Neural cell (in vitro differentiated cells): ENCODE measurements at regions not wholly inside any gene's neighbourhood (a gene's known extent, or its start where the extent isn't known, plus 50 kb on each side); places are given as distances from the start of the nearest gene placed in this dataset.

Experiments
- H2AFZ ChIP-seq: fragments of 200-600, 300-800 bp; sonication (generic), shearing (Covaris generic); 2 replicates; pipeline ENCODE4 v1.6.0; 2014; ENCODE audit warnings: low read depth, mild to moderate bottlenecking, antibody characterized with exemption, low read length, moderate library complexity
- H3F3A ChIP-seq: fragments of 200-600 bp; shearing (Covaris generic); 2 replicates; pipeline ENCODE4 v1.6.1; 2016; ENCODE audit warnings: mild to moderate bottlenecking, moderate library complexity, mixed read lengths, antibody characterized with exemption, low read length; ENCODE audit not compliant: insufficient read depth, poor library complexity, severe bottlenecking
- H3K27ac ChIP-seq: fragments of 200-600, 300-800 bp; sonication (generic), shearing (Covaris generic); 2 replicates; pipeline ENCODE4 v1.5.1; 2014; ENCODE audit warnings: mild to moderate bottlenecking, low read length, moderate library complexity
- H3K27me3 ChIP-seq: fragments of 300-800, 200-600 bp; sonication (generic), shearing (Covaris generic); 2 replicates; pipeline ENCODE4 v1.6.0; 2014; ENCODE audit warnings: mild to moderate bottlenecking, low read depth, low read length, moderate library complexity; ENCODE audit not compliant: insufficient read depth
- H3K36me3 ChIP-seq: fragments of 300-800, 200-600 bp; sonication (generic), shearing (Covaris generic); 2 replicates; pipeline ENCODE4 v1.5.1; 2014; ENCODE audit warnings: mild to moderate bottlenecking, antibody characterized with exemption, low read length, moderate library complexity; ENCODE audit not compliant: insufficient read depth
- H3K4me2 ChIP-seq: fragments of 300-800, 200-600 bp; sonication (generic), shearing (Covaris generic); 2 replicates; pipeline ENCODE4 v1.6.0; 2014; ENCODE audit warnings: mild to moderate bottlenecking, low read length
- H3K4me3 ChIP-seq: fragments of 300-800, 200-600 bp; sonication (generic), shearing (Covaris generic); 2 replicates; pipeline ENCODE4 v1.5.1; 2014; ENCODE audit warnings: mild to moderate bottlenecking, low read length, moderate library complexity
- H3K79me2 ChIP-seq: fragments of 200-600 bp; shearing (Covaris generic); replicated peaks from 2 replicates; pipeline ENCODE4 v1.6.0; 2014; ENCODE audit warnings: mild to moderate bottlenecking, low read length, moderate library complexity; ENCODE audit not compliant: insufficient read depth
- H3K9ac ChIP-seq: fragments of 300-800, 200-600 bp; sonication (generic), shearing (Covaris generic); 2 replicates; pipeline ENCODE4 v1.6.1; 2016; ENCODE audit warnings: mild to moderate bottlenecking, low read length, mixed read lengths
- H3K9me2 ChIP-seq: fragments of 200-600 bp; shearing (Covaris generic); 2 replicates; pipeline ENCODE4 v1.6.1; 2016; ENCODE audit warnings: mild to moderate bottlenecking, low read length, mixed read lengths; ENCODE audit not compliant: insufficient read depth
- H3K9me3 ChIP-seq: fragments of 200-600, 300-800 bp; sonication (generic), shearing (Covaris generic); 2 replicates; pipeline ENCODE4 v1.6.1; 2016; ENCODE audit warnings: mild to moderate bottlenecking, mixed run types, low read length, moderate library complexity, mixed read lengths
- H4K20me1 ChIP-seq: fragments of 200-600 bp; shearing (Covaris generic); 2 replicates; pipeline ENCODE4 v1.6.1; 2016; ENCODE audit warnings: mild to moderate bottlenecking, mixed run types; ENCODE audit not compliant: insufficient read depth
- EP300 ChIP-seq: fragments of 450-650 bp; conservative IDR thresholded peaks from 2 replicates; pipeline ENCODE4 v1.6.1; 2014; ENCODE audit warnings: antibody characterized with exemption, mild to moderate bottlenecking, moderate library complexity; ENCODE audit not compliant: poor library complexity, severe bottlenecking
- EZH2 ChIP-seq: fragments of 200-600, 300-800 bp; shearing (Covaris generic), sonication (generic); IDR thresholded peaks from 2 replicates; pipeline ENCODE4 v1.6.1; 2014; ENCODE audit warnings: antibody characterized with exemption, low read length, borderline replicate concordance, mild to moderate bottlenecking; ENCODE audit not compliant: insufficient read depth, poor library complexity, severe bottlenecking
- MXI1 ChIP-seq: fragments of 450-650 bp; conservative IDR thresholded peaks from 2 replicates; pipeline ENCODE4 v1.6.1; 2014; ENCODE audit warnings: antibody characterized with exemption, mild to moderate bottlenecking; ENCODE audit not compliant: poor library complexity, severe bottlenecking
- POLR2AphosphoS5 ChIP-seq: IDR thresholded peaks from 2 replicates; pipeline ENCODE4 v1.6.1; 2012
- RAD21 ChIP-seq: fragments of 450-650 bp; conservative IDR thresholded peaks from 2 replicates; pipeline ENCODE4 v1.6.1; 2014; ENCODE audit warnings: antibody characterized with exemption, mild to moderate bottlenecking, moderate library complexity
- SMC3 ChIP-seq: fragments of 450-650 bp; conservative IDR thresholded peaks from 2 replicates; pipeline ENCODE4 v1.6.1; 2014; ENCODE audit warnings: antibody characterized with exemption, mild to moderate bottlenecking, moderate library complexity; ENCODE audit not compliant: poor library complexity
- TAF1 ChIP-seq: IDR thresholded peaks from 2 replicates; pipeline ENCODE4 v1.6.1; 2012; ENCODE audit warnings: low read depth
- TF ChIP-seq, protein P1 (sequence below): fragments of 450-650 bp; IDR thresholded peaks from 2 replicates; pipeline ENCODE4 v1.5.1; 2014; ENCODE audit warnings: antibody characterized with exemption, mild to moderate bottlenecking, moderate library complexity; ENCODE audit not compliant: poor library complexity, severe bottlenecking
- TF ChIP-seq, protein P2 (sequence below): IDR thresholded peaks from 2 replicates; pipeline ENCODE4 v1.6.1; 2012; ENCODE audit warnings: borderline replicate concordance

DNA sequence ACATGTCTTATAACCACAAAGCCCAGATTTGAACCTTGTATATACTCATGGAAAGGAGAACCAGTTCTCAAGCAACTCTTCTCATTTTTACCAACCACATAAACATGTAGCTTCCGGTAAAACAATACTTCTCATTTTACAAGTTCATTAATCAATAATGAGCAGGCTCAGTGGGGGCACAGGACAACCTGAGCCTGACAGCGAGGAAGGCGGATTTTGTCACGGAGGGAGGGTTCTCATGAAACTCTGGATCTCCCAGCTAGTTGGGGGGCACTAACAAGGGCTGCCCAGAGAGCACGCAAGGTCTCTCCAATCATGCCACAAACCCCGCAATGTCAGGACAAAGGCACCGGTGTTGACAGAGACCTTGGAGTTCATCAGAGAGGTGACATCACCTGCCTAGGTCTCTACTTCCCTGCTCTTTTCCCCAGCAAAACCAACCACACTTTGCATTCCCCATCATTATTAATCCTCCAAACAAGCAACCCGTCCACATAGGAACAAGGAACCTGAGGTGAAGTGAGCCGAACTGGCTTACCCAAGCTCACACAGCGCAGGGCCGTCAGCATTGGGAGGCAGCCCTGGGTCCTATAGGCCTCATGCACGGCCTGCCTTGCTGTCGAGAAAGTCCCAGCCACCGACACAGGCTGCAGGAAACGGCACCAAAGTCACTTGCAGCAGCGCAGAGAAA, 192.1 kb upstream of the KLF14 start:
- no peaks in the 10 kb centered on the region for H3K9me3 ChIP-seq
- no peak overlapping the region for H3K4me3 ChIP-seq
- no peak overlapping the region for H3K9ac ChIP-seq
- H3K27ac ChIP-seq: no peak overlapping the region
- H3K9me2 ChIP-seq: no peaks in the 10 kb centered on the region
- no peaks in the 10 kb centered on the region for H3K27me3 ChIP-seq
- H3K79me2 ChIP-seq: no peaks in the 10 kb centered on the region
- H3K4me2 ChIP-seq: no peak overlapping the region
- TF ChIP-seq, protein P1, sequence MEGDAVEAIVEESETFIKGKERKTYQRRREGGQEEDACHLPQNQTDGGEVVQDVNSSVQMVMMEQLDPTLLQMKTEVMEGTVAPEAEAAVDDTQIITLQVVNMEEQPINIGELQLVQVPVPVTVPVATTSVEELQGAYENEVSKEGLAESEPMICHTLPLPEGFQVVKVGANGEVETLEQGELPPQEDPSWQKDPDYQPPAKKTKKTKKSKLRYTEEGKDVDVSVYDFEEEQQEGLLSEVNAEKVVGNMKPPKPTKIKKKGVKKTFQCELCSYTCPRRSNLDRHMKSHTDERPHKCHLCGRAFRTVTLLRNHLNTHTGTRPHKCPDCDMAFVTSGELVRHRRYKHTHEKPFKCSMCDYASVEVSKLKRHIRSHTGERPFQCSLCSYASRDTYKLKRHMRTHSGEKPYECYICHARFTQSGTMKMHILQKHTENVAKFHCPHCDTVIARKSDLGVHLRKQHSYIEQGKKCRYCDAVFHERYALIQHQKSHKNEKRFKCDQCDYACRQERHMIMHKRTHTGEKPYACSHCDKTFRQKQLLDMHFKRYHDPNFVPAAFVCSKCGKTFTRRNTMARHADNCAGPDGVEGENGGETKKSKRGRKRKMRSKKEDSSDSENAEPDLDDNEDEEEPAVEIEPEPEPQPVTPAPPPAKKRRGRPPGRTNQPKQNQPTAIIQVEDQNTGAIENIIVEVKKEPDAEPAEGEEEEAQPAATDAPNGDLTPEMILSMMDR: no peak
- TF ChIP-seq, protein P2, sequence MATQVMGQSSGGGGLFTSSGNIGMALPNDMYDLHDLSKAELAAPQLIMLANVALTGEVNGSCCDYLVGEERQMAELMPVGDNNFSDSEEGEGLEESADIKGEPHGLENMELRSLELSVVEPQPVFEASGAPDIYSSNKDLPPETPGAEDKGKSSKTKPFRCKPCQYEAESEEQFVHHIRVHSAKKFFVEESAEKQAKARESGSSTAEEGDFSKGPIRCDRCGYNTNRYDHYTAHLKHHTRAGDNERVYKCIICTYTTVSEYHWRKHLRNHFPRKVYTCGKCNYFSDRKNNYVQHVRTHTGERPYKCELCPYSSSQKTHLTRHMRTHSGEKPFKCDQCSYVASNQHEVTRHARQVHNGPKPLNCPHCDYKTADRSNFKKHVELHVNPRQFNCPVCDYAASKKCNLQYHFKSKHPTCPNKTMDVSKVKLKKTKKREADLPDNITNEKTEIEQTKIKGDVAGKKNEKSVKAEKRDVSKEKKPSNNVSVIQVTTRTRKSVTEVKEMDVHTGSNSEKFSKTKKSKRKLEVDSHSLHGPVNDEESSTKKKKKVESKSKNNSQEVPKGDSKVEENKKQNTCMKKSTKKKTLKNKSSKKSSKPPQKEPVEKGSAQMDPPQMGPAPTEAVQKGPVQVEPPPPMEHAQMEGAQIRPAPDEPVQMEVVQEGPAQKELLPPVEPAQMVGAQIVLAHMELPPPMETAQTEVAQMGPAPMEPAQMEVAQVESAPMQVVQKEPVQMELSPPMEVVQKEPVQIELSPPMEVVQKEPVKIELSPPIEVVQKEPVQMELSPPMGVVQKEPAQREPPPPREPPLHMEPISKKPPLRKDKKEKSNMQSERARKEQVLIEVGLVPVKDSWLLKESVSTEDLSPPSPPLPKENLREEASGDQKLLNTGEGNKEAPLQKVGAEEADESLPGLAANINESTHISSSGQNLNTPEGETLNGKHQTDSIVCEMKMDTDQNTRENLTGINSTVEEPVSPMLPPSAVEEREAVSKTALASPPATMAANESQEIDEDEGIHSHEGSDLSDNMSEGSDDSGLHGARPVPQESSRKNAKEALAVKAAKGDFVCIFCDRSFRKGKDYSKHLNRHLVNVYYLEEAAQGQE: no peak
- TF ChIP-seq POLR2AphosphoS5 (no peak), MXI1 (no peak), EZH2 (no peak), SMC3 (no peak), EP300 (no peak), RAD21 (no peak), TAF1 (no peak)
- H3F3A ChIP-seq: no peaks in the 10 kb centered on the region
- no peak overlapping the region for H2AFZ ChIP-seq
- no peaks in the 10 kb centered on the region for H4K20me1 ChIP-seq
- no peaks in the 10 kb centered on the region for H3K36me3 ChIP-seq

DNA sequence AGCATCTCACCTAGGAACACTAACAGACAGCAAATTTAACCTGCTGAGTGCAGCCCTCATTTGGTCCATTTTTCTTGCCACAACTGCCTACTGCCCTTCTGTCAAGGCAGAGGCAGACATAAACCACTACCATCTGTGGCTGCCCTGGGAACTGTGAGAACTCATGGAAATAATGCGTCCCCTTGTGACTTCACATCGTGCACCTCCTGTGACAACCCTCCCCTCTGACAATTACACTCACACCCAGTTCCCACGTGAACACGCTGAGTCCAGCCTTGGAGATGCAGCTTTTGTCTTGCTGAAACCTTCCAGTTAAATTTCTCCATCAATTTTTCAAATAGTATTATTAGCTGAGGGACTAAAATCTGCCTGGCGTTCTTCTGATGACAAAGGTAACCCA, 193.1 kb upstream of the KLF14 start:
- H3K27me3 ChIP-seq: no peaks in the 10 kb centered on the region
- H3K9me3 ChIP-seq: no peaks in the 10 kb centered on the region
- TF ChIP-seq TAF1 (no peak), EP300 (no peak), SMC3 (no peak), EZH2 (no peak), MXI1 (no peak), POLR2AphosphoS5 (no peak), RAD21 (no peak)
- TF ChIP-seq, protein P1: no peak
- TF ChIP-seq, protein P2: no peak
- no peaks in the 10 kb centered on the region for H3K9me2 ChIP-seq
- no peak overlapping the region for H3K4me3 ChIP-seq
- H3K4me2 ChIP-seq: no peak overlapping the region
- no peaks in the 10 kb centered on the region for H3K79me2 ChIP-seq
- H3F3A ChIP-seq: no peaks in the 10 kb centered on the region
- H3K36me3 ChIP-seq: no peaks in the 10 kb centered on the region
- no peak overlapping the region for H3K27ac ChIP-seq
- no peak overlapping the region for H3K9ac ChIP-seq
- H4K20me1 ChIP-seq: no peaks in the 10 kb centered on the region
- H2AFZ ChIP-seq: no peak overlapping the region
